Hepatocyte (in vitro differentiated cells): ENCODE measurements at regions not wholly inside any gene's neighbourhood (a gene's known extent, or its start where the extent isn't known, plus 50 kb on each side); places are given as distances from the start of the nearest gene placed in this dataset.

ENCODE experiments used
- DNase-seq: peaks from one replicate; pipeline ENCODE4 v3.0.0-alpha.2; 2016; ENCODE audit warnings: low spot score
- H2AFZ ChIP-seq: fragments of 200-600 bp; sonication (generic); 2 replicates; pipeline ENCODE4 v1.6.0; 2016; ENCODE audit warnings: antibody characterized with exemption, mild to moderate bottlenecking
- H3K27ac ChIP-seq: fragments of 200-600 bp; sonication (generic); 2 replicates; pipeline ENCODE4 v1.5.1; 2016; ENCODE audit warnings: mild to moderate bottlenecking
- H3K27me3 ChIP-seq: fragments of 200-600 bp; sonication (generic); 2 replicates; pipeline ENCODE4 v1.6.1; 2016
- H3K36me3 ChIP-seq: fragments of 200-600 bp; sonication (generic); replicated peaks from 2 replicates; pipeline ENCODE4 v1.5.1; 2016; ENCODE audit warnings: low read depth; ENCODE audit not compliant: insufficient read depth
- H3K4me1 ChIP-seq: fragments of 200-600 bp; sonication (generic); 2 replicates; pipeline ENCODE4 v1.5.1; 2016; ENCODE audit warnings: mild to moderate bottlenecking, moderate library complexity; ENCODE audit not compliant: insufficient read depth
- H3K4me2 ChIP-seq: fragments of 200-600 bp; sonication (generic); 2 replicates; pipeline ENCODE4 v1.6.0; 2016
- H3K4me3 ChIP-seq: fragments of 200-600 bp; sonication (generic); 2 replicates; pipeline ENCODE4 v1.5.1; 2016; ENCODE audit warnings: mild to moderate bottlenecking
- H3K79me2 ChIP-seq: fragments of 200-600 bp; sonication (generic); 2 replicates; pipeline ENCODE4 v1.6.0; 2017; ENCODE audit warnings: mild to moderate bottlenecking
- H3K9me2 ChIP-seq: fragments of 200-600 bp; sonication (generic); replicated peaks from 2 replicates; pipeline ENCODE4 v1.6.0; 2017; ENCODE audit warnings: mild to moderate bottlenecking; ENCODE audit not compliant: insufficient read depth
- H3K9me3 ChIP-seq: fragments of 200-600 bp; sonication (generic); 2 replicates; pipeline ENCODE4 v1.5.1; 2016; ENCODE audit warnings: low read depth, mild to moderate bottlenecking
- H4K20me1 ChIP-seq: fragments of 200-600 bp; sonication (generic); 2 replicates; pipeline ENCODE4 v1.6.0; 2016; ENCODE audit warnings: mild to moderate bottlenecking; ENCODE audit not compliant: insufficient read depth, poor library complexity, severe bottlenecking
- CTCF ChIP-seq: fragments of 200-600 bp; sonication (generic); IDR thresholded peaks from 2 replicates; pipeline ENCODE4 v1.5.1; 2016; ENCODE audit warnings: antibody characterized with exemption, mild to moderate bottlenecking; ENCODE audit not compliant: poor library complexity
- EZH2 ChIP-seq: fragments of 200-600 bp; sonication (generic); IDR thresholded peaks from 2 replicates; pipeline ENCODE4 v1.6.1; 2016; ENCODE audit warnings: antibody characterized with exemption, mild to moderate bottlenecking, borderline replicate concordance
- EZH2phosphoT487 ChIP-seq: fragments of 200-600 bp; sonication (generic); IDR thresholded peaks from one replicate; pipeline ENCODE4 v1.6.1; 2018; ENCODE audit warnings: antibody characterized with exemption, mild to moderate bottlenecking, low read depth, moderate library complexity; ENCODE audit not compliant: unreplicated experiment, severe bottlenecking
- WGBS: methylation state at CpG from one replicate; pipeline ENCODE4 v1.1.6; 2016; ENCODE audit warnings: low lambda C conversion rate; ENCODE audit errors: missing lambda C conversion rate; 5-methylcytosine and 5-hydroxymethylcytosine counted together

- H3K36me3 ChIP-seq, result no peaks in the 10 kb centered on the region
- no peak overlapping the region for H3K27ac ChIP-seq
- no peaks in the 10 kb centered on the region for H4K20me1 ChIP-seq
- H3K9me2 ChIP-seq, result no peaks in the 10 kb centered on the region
- H3K4me3 ChIP-seq, result no peak overlapping the region
- H3K9me3 ChIP-seq, result no peaks in the 10 kb centered on the region
- WGBS, result 76% methylated on average over 1 of the region's 1 CpG
- H2AFZ ChIP-seq, result no peak overlapping the region
- no peak for TF ChIP-seq EZH2
- TF ChIP-seq CTCF, result no peak
- no peak for TF ChIP-seq EZH2phosphoT487
- no peak overlapping the region for H3K4me2 ChIP-seq
- no peaks in the 10 kb centered on the region for H3K79me2 ChIP-seq
- H3K27me3 ChIP-seq, result peaks cover 3% of the 10 kb centered on the region
- H3K4me1 ChIP-seq, result peaks cover 4% of the 10 kb centered on the region
- no peak for DNase-seq
These were observed 154.8 kb upstream of the POU3F1 start for GRCh38 chr1:38201431-38201830.

- H3K9me2 ChIP-seq, result no peaks in the 10 kb centered on the region
- 78% methylated on average over 2 of the region's 2 CpGs for WGBS
- no peak overlapping the region for H3K4me2 ChIP-seq
- no peak for TF ChIP-seq CTCF
- no peak for TF ChIP-seq EZH2
- TF ChIP-seq EZH2phosphoT487, result no peak
- H2AFZ ChIP-seq, result no peak overlapping the region
- peaks cover 4% of the 10 kb centered on the region for H3K4me1 ChIP-seq
- H3K27me3 ChIP-seq, result peaks cover 8% of the 10 kb centered on the region
- no peaks in the 10 kb centered on the region for H3K79me2 ChIP-seq
- no peak overlapping the region for H3K4me3 ChIP-seq
- no peaks in the 10 kb centered on the region for H4K20me1 ChIP-seq
- DNase-seq, result no peak
- H3K9me3 ChIP-seq, result no peaks in the 10 kb centered on the region
- H3K36me3 ChIP-seq, result no peaks in the 10 kb centered on the region
- no peak overlapping the region for H3K27ac ChIP-seq
These were observed 152.0 kb upstream of the POU3F1 start for GRCh38 chr1:38198621-38199020.

- no peak overlapping the region for H3K4me3 ChIP-seq
- no peak for DNase-seq
- TF ChIP-seq EZH2 (no peak), CTCF (no peak), EZH2phosphoT487 (no peak)
- peaks cover 4% of the 10 kb centered on the region for H3K4me1 ChIP-seq
- H3K79me2 ChIP-seq, result no peaks in the 10 kb centered on the region
- no peaks in the 10 kb centered on the region for H3K9me3 ChIP-seq
- no peaks in the 10 kb centered on the region for H4K20me1 ChIP-seq
- no peaks in the 10 kb centered on the region for H3K36me3 ChIP-seq
- no peaks in the 10 kb centered on the region for H3K9me2 ChIP-seq
- H3K27ac ChIP-seq, result no peak overlapping the region
- H3K27me3 ChIP-seq, result peaks cover 7% of the 10 kb centered on the region
- H2AFZ ChIP-seq, result no peak overlapping the region
- WGBS, result 75% methylated on average over 6 of the region's 6 CpGs
- H3K4me2 ChIP-seq, result no peak overlapping the region
These were observed 151.5 kb upstream of the POU3F1 start for GRCh38 chr1:38198099-38198498.
